ENCODE measurements at regions not wholly inside any gene's neighbourhood (a gene's known extent, or its start where the extent isn't known, plus 50 kb on each side); places are given as distances from the start of the nearest gene placed in this dataset.

- H3K4me1 Mint-ChIP-seq = no peaks in the 10 kb centered on the region
- ATAC-seq = no peak
- no peak overlapping the region for H3K4me3 Mint-ChIP-seq
- DNase-seq = no peak
- H3K36me3 Mint-ChIP-seq (ENCODE audit: low read depth) = no peaks in the 10 kb centered on the region
- H3K27me3 Mint-ChIP-seq = peaks cover 4% of the 10 kb centered on the region
- H3K27ac Mint-ChIP-seq = no peak overlapping the region
- H3K9me3 Mint-ChIP-seq = peaks cover under 1% of the 10 kb centered on the region
Observed at GRCh38 chr21:38718481-38718880, 87.2 kb upstream of the ETS2 start.

DNA sequence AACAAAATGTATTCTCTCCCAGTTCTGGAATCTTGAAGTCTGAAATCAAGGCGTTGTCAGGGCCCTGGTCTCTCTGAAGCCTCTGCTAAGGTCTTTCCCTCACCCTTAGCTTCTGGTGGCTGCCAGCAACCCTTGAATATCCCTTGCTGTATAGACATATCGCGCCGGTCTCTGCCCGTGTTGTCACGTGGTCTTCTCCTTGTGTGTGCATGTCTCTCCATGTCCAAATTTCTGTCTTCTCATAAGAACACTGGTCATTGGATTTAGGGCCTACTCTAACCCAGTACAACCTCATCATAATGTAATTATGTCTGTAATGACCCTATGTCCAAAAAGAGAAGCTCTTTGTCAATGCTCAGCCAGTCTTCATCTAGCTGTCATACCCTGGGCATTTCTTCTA, 85.7 kb upstream of the ETS2 start:
- Mint-ChIP-seq H3K4me1 (no peaks in the 10 kb centered on the region), H3K4me3 (no peak overlapping the region), H3K9me3 (peaks cover 13% of the 10 kb centered on the region), H3K27me3 (no peaks in the 10 kb centered on the region), H3K27ac (no peak overlapping the region), H3K36me3 (ENCODE audit: low read depth) (no peaks in the 10 kb centered on the region)
- ATAC-seq (no peak), DNase-seq (no peak)

- Mint-ChIP-seq H3K36me3 (ENCODE audit: low read depth) (no peaks in the 10 kb centered on the region), H3K4me3 (no peak overlapping the region), H3K27me3 (no peaks in the 10 kb centered on the region), H3K9me3 (peaks cover 17% of the 10 kb centered on the region), H3K27ac (no peak overlapping the region), H3K4me1 (no peaks in the 10 kb centered on the region)
- ATAC-seq = no peak
- no peak for DNase-seq
Observed at GRCh38 chr21:38721055-38721454, 84.7 kb upstream of the ETS2 start.

DNA sequence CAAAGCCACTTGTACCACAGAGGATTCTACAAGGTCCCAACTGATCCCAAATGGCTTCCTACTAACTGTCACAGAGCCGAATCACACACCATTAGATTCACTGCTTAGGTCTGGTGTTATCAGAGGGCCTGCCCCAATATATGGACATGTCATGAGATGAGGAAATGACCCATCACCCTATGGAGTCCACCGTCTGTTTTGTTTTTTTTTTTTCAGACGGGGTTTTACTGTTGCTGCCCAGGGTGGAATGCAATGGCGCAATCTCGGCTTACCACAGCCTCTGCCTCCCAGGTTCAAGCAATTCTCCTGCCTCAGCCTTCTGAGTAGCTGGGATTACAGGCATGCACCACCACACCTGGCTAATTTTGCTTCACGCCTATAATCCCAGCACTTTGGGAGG, 83.8 kb upstream of the ETS2 start:
- Mint-ChIP-seq H3K9me3 (peaks cover 24% of the 10 kb centered on the region), H3K27me3 (no peaks in the 10 kb centered on the region), H3K36me3 (ENCODE audit: low read depth) (no peaks in the 10 kb centered on the region), H3K27ac (no peak overlapping the region), H3K4me1 (no peaks in the 10 kb centered on the region), H3K4me3 (no peak overlapping the region)
- ATAC-seq (no peak), DNase-seq (no peak)

DNA sequence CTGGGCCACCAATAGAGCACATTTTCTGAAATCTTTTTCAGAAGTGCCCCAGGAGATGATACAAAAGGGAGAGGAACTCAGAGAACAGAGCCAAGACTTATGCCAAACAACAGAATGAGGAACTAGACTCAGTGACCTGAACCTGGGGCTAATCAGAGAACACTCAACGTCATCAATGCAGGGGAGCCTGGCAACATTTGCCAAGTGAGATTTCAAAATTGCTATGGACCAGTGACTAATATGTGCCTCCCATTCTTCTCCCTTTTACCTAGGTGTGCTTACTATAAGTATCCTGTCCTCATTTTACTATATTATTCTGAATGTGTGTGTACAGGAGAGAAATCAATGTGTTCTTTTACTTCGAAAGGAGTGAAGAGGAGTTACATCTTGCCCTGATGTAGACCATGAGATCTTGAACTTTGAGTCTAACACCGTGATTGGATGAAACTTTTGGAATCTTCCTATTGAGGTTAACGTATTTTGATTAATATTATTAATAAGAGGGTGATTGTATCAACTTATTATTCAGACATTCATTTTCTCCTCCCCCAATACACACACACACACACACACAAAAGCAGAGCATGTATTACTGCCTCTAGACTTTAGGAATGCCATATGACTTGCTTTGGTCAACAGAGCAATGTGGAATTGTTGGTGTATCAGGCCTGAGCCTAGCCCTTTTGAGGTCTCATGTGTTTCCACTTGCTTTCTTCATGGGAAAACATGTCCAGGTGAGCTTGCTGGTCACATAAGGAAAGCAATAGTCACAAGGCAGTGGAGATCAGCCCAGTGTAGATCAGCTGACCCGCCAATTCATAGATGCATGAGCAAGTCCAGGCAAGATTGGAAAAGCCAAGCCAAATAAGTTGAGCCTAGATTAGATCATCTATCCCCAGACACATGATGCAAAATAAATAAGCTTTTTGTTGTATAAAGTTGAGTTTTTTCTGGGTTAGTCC, 80.3 kb upstream of the ETS2 start:
- ATAC-seq (no peak), DNase-seq (no peak)
- Mint-ChIP-seq H3K27me3 (peaks cover 7% of the 10 kb centered on the region), H3K36me3 (ENCODE audit: low read depth) (no peaks in the 10 kb centered on the region), H3K4me3 (no peak overlapping the region), H3K4me1 (peaks cover 4% of the 10 kb centered on the region), H3K27ac (no peak overlapping the region), H3K9me3 (peaks cover 24% of the 10 kb centered on the region)

GRCh38 chr21:38726482-38726881, 79.2 kb upstream of the ETS2 start:
- Mint-ChIP-seq H3K4me1 (peaks cover 4% of the 10 kb centered on the region), H3K9me3 (peaks cover 24% of the 10 kb centered on the region), H3K4me3 (no peak overlapping the region), H3K27ac (no peak overlapping the region), H3K36me3 (ENCODE audit: low read depth) (no peaks in the 10 kb centered on the region), H3K27me3 (peaks cover 7% of the 10 kb centered on the region)
- DNase-seq = no peak
- ATAC-seq = no peak

DNA sequence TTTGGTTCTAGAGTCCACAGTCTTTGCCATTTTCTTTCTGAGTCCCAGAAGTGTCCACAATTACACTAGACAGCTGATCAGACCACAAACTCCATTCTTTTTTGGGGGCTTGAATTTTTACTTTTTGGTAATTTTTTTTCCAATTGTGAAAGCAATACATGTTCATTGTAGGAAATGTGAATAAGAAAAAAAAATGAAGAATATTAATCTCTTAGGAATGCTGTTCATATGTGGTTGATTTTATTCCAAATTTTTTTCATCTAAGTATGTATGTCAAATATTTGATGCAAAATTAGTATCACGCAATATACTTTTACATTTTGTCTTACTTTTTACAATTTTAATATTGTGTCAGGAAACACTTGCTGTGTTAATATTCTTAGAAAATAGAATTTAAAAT, 76.4 kb upstream of the ETS2 start:
- ATAC-seq (no peak), DNase-seq (no peak)
- Mint-ChIP-seq H3K27me3 (peaks cover 13% of the 10 kb centered on the region), H3K27ac (no peak overlapping the region), H3K4me3 (no peak overlapping the region), H3K9me3 (peaks cover 19% of the 10 kb centered on the region), H3K4me1 (peaks cover 10% of the 10 kb centered on the region), H3K36me3 (ENCODE audit: low read depth) (no peaks in the 10 kb centered on the region)

- H3K27me3 Mint-ChIP-seq = peaks cover 19% of the 10 kb centered on the region
- no peak overlapping the region for H3K27ac Mint-ChIP-seq
- no peaks in the 10 kb centered on the region for H3K36me3 Mint-ChIP-seq (ENCODE audit: low read depth)
- ATAC-seq = no peak
- peaks cover 14% of the 10 kb centered on the region for H3K9me3 Mint-ChIP-seq
- H3K4me1 Mint-ChIP-seq = peaks cover 16% of the 10 kb centered on the region
- DNase-seq = no peak
- H3K4me3 Mint-ChIP-seq = no peak overlapping the region
Observed at GRCh38 chr21:38729754-38730379, 75.9 kb upstream of the ETS2 start.

DNA sequence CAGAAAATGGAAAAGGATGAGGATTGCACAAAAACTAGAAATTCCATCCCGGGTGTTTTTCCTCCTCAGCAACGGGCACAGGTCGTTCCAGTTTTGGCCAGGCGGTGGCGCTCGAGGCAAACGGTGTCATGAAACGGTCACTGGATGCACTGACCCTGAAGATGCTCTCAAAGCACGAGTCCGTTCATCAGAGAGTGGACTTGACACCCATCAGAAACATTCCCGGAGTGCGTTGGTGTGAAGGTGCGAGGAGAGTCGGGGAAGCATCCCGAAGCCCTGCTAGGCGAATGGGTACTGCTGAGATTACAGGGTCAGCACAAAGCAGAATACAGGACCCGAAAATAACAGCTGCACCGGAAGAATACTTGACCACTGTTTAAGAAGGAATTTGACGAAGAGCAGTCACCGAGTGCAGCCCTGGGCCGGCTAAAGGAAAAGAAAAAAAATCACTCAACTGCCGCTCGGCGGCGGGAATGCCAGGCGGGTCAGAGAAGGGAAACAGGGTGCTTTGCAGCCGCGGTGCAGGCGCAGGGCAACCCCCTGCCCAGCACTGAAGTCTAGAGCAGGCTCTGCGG, 71.7 kb upstream of the ETS2 start:
- H3K9me3 Mint-ChIP-seq = no peaks in the 10 kb centered on the region
- H3K4me1 Mint-ChIP-seq = peaks cover 19% of the 10 kb centered on the region
- H3K27me3 Mint-ChIP-seq = peaks cover 27% of the 10 kb centered on the region
- H3K36me3 Mint-ChIP-seq (ENCODE audit: low read depth) = no peaks in the 10 kb centered on the region
- H3K4me3 Mint-ChIP-seq = peak overlapping the region; percentile 83
- no peak overlapping the region for H3K27ac Mint-ChIP-seq
- ATAC-seq (peak; percentile 54), DNase-seq (peak; percentile 86)

- peak overlapping the region; percentile 83 for H3K4me3 Mint-ChIP-seq
- peaks cover 26% of the 10 kb centered on the region for H3K27me3 Mint-ChIP-seq
- ATAC-seq = no peak
- no peaks in the 10 kb centered on the region for H3K36me3 Mint-ChIP-seq (ENCODE audit: low read depth)
- DNase-seq = no peak
- peaks cover 19% of the 10 kb centered on the region for H3K4me1 Mint-ChIP-seq
- H3K27ac Mint-ChIP-seq = no peak overlapping the region
- no peaks in the 10 kb centered on the region for H3K9me3 Mint-ChIP-seq
Observed at GRCh38 chr21:38734646-38735365, 70.9 kb upstream of the ETS2 start.

- Mint-ChIP-seq H3K27me3 (peaks cover 26% of the 10 kb centered on the region), H3K4me3 (no peak overlapping the region), H3K27ac (no peak overlapping the region), H3K9me3 (no peaks in the 10 kb centered on the region), H3K36me3 (ENCODE audit: low read depth) (no peaks in the 10 kb centered on the region), H3K4me1 (peaks cover 20% of the 10 kb centered on the region)
- ATAC-seq = no peak
- DNase-seq = no peak
Observed at GRCh38 chr21:38735626-38736206, 70.0 kb upstream of the ETS2 start.

DNA sequence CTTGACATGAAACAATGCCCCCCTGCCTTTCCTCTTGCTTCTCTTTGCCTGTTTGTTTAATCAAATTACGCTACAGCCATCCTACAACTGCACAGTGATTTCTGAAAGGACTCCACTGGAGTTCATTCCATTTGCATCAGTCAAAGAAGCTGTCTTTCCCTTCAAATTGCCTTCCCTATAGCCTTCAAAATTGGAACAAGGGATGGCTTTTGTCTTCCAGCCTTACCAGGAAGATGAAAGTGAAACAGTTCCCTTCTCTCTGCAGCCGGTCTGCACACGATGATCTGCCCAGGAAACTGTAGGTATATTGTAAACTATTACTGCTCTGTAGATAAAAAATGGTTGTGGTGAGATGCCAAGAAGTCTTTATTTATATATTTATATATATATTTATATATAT, 65.6 kb upstream of the ETS2 start:
- Mint-ChIP-seq H3K27ac (no peak overlapping the region), H3K4me3 (no peak overlapping the region), H3K9me3 (no peaks in the 10 kb centered on the region), H3K4me1 (peaks cover 20% of the 10 kb centered on the region), H3K36me3 (ENCODE audit: low read depth) (no peaks in the 10 kb centered on the region), H3K27me3 (peaks cover 12% of the 10 kb centered on the region)
- DNase-seq = no peak
- no peak for ATAC-seq

DNA sequence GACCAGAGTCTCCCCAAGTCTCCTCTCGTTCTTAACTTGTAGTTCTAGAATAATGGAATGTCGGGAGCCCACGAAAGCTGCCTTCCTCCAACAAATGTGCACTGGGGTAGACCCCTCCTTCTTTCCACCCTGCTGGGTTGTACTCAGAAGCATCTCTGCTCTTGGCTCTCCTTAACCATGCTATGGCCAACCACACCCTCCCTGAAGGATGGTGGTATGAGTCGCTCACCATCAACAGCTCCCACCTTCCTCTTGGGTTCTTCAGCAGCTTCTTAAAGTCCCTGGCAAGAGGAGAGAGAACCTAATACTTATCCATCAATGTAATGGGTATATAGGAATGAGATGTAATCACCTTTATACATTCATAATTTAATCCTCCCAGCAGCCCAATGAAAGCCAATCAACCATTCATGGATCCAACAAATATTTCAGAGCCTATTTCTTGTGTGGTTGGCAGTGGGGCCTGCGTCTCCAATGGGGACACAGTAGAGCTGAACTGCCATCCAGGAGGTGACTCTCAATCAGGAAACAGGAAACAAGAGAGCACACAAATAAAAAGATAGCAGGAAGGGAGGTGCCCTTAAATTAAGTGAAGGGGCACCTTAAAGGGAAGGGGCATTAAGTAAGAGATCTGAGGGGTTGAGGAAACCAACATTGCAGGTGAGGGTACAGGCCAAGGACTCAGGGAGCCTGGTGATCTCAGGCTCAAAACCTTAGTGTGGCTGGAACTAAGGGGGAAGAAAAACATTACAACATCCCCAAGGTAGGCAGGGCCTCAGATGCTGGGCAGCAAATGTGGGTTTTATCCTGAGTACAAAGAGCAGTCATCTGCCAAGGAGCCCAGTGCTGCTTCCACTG, 64.4 kb upstream of the ETS2 start:
- Mint-ChIP-seq H3K27ac (no peak overlapping the region), H3K4me1 (peaks cover 16% of the 10 kb centered on the region), H3K4me3 (no peak overlapping the region), H3K9me3 (no peaks in the 10 kb centered on the region), H3K36me3 (ENCODE audit: low read depth) (no peaks in the 10 kb centered on the region), H3K27me3 (no peaks in the 10 kb centered on the region)
- ATAC-seq (peak; percentile 61), DNase-seq (no peak)

DNA sequence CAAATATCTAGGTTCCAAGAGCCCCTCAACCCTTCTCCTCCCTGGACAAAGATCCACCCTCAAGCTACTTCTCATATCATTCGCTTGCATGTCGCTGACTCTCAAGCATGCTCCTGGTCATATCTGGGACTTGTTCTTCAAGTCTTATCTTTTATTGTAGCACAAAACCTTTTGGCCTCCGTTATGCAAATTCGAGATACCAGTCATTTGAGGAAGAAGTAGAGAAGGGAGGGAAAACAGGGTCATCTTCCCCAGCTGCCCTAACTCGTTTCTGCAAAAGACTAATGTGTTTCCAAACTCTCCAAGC, 63.8 kb upstream of the ETS2 start:
- Mint-ChIP-seq H3K9me3 (no peaks in the 10 kb centered on the region), H3K36me3 (ENCODE audit: low read depth) (peaks cover 2% of the 10 kb centered on the region), H3K27me3 (peaks cover 1% of the 10 kb centered on the region), H3K27ac (no peak overlapping the region), H3K4me3 (no peak overlapping the region), H3K4me1 (peaks cover 16% of the 10 kb centered on the region)
- DNase-seq (no peak), ATAC-seq (no peak)
